ENCODE measurements at regions not wholly inside any gene's neighbourhood (a gene's known extent, or its start where the extent isn't known, plus 50 kb on each side); places are given as distances from the start of the nearest gene placed in this dataset.

GRCh38 chr12:105570944-105571343 lies 240.5 kb downstream of the C12orf75 start:
- TF ChIP-seq POLR2A (IDR thresholded peaks at IDR 0.05) = no peak
- TF ChIP-seq, protein P1, sequence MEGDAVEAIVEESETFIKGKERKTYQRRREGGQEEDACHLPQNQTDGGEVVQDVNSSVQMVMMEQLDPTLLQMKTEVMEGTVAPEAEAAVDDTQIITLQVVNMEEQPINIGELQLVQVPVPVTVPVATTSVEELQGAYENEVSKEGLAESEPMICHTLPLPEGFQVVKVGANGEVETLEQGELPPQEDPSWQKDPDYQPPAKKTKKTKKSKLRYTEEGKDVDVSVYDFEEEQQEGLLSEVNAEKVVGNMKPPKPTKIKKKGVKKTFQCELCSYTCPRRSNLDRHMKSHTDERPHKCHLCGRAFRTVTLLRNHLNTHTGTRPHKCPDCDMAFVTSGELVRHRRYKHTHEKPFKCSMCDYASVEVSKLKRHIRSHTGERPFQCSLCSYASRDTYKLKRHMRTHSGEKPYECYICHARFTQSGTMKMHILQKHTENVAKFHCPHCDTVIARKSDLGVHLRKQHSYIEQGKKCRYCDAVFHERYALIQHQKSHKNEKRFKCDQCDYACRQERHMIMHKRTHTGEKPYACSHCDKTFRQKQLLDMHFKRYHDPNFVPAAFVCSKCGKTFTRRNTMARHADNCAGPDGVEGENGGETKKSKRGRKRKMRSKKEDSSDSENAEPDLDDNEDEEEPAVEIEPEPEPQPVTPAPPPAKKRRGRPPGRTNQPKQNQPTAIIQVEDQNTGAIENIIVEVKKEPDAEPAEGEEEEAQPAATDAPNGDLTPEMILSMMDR (IDR thresholded peaks at IDR 0.05) = no peak
- TF ChIP-seq EP300 (IDR thresholded peaks at IDR 0.05) = no peak

All from ovary (tissue), 3 donors.